HepG2 (cell line): ENCODE measurements at regions not wholly inside any gene's neighbourhood (a gene's known extent, or its start where the extent isn't known, plus 50 kb on each side); places are given as distances from the start of the nearest gene placed in this dataset.

ENCODE experiments used
- ATAC-seq: fragments of 200-7000 bp; cut with Tn5 transposase; 3 replicates; pipeline ENCODE4 v1.9.1; 2020; ENCODE audit warnings: mild to moderate bottlenecking, moderate library complexity
- BruUV-seq: library from RNA; stranded (reverse); fragments of 400-500 nt; replicated peaks from 2 replicates; lab custom pipeline; 2021; lab: Mats Ljungman, UMichigan
- CTCF ChIA-PET: fragments of 300-600 bp; formaldehyde crosslinking; extraction: SDS; loops from one replicate; lab custom pipeline; 2021; ENCODE audit warnings: low total read pairs, inconsistent platforms, low intra/inter-chr PET ratio; lab: Yijun Ruan, JAX
- POLR2A ChIA-PET: fragments of 350-600 bp; sonication (Branson Sonifier 250); formaldehyde crosslinking; loops from one replicate; lab custom pipeline; 2020; ENCODE audit warnings: antibody characterized with exemption, inconsistent platforms; lab: Yijun Ruan, JAX
- DNase-seq: peaks from one replicate; pipeline ENCODE4 v3.0.0-alpha.2; 2015; ENCODE audit warnings: low spot score
- FAIRE-seq: peaks from 3 replicates; lab custom pipeline; 2011; peaks lifted over from hg19 to GRCh38; lab: Jason Lieb, UNC
- H2AFZ ChIP-seq: one replicate; pipeline ENCODE4 v1.6.1; 2011; ENCODE audit warnings: low read length, inconsistent platforms
- H3K27ac ChIP-seq: fragments of 300-600 bp; 3 replicates; pipeline ENCODE4 v1.8.0; 2011; ENCODE audit warnings: mixed run types, mild to moderate bottlenecking, mixed read lengths, low read length, inconsistent platforms; ENCODE audit not compliant: insufficient read depth; ENCODE audit errors: extremely low read length
- H3K27me3 ChIP-seq, 2 experiments: fragments of 200-600 bp in 1 of 2; 2 replicates in 1 of 2; 3 replicates in 1 of 2; pipeline versions ENCODE4 v1.6.0 to v1.8.0; 2011; ENCODE audit warnings: low read length in 2 of 2, mild to moderate bottlenecking in 2 of 2, moderate library complexity in 2 of 2, inconsistent platforms in 1 of 2; ENCODE audit not compliant: insufficient read depth in 2 of 2, control insufficient read depth in 1 of 2
- H3K36me3 ChIP-seq, 2 experiments: fragments of 200-600 bp in 1 of 2; replicated peaks in 1 of 2; 2 replicates in 1 of 2; 3 replicates in 1 of 2; pipeline versions ENCODE4 v1.5.1 to v1.8.0; 2011; ENCODE audit warnings: low read length in 2 of 2, inconsistent platforms in 1 of 2; ENCODE audit not compliant: insufficient read depth in 2 of 2, control insufficient read depth in 1 of 2
- H3K4me1 ChIP-seq: 2 replicates; pipeline ENCODE4 v1.5.1; 2012; ENCODE audit warnings: low read length, inconsistent platforms; ENCODE audit not compliant: insufficient read depth
- H3K4me2 ChIP-seq: 2 replicates; pipeline ENCODE4 v1.6.0; 2011; ENCODE audit warnings: low read depth, low read length, inconsistent platforms
- H3K4me3 ChIP-seq, 3 experiments: fragments of 200-600 bp in 1 of 3; sonication (generic), shearing (Covaris generic) in 1 of 3; replicated peaks in 1 of 3; 2 replicates each; pipeline ENCODE4 v1.5.1; 2011 to 2016; ENCODE audit warnings: low read length in 3 of 3, inconsistent platforms in 2 of 3, low read depth in 2 of 3, mild to moderate bottlenecking in 2 of 3, control low read depth in 1 of 3, mixed read lengths in 1 of 3; ENCODE audit not compliant: insufficient read depth in 1 of 3
- H3K79me2 ChIP-seq: one replicate; pipeline ENCODE4 v1.6.1; 2011; ENCODE audit warnings: low read length, inconsistent platforms; ENCODE audit not compliant: insufficient read depth
- H3K9ac ChIP-seq: 2 replicates; pipeline ENCODE4 v1.6.0; 2011; ENCODE audit warnings: mild to moderate bottlenecking, low read depth, low read length, inconsistent platforms; ENCODE audit not compliant: insufficient read depth
- H3K9me3 ChIP-seq: 2 replicates; pipeline ENCODE4 v1.5.1; 2012; ENCODE audit warnings: mild to moderate bottlenecking, low read length
- H4K20me1 ChIP-seq: 2 replicates; pipeline ENCODE4 v1.6.0; 2011; ENCODE audit warnings: inconsistent platforms, mild to moderate bottlenecking, low read length, moderate library complexity; ENCODE audit not compliant: insufficient read depth
- LBX2 ChIP-seq: sonication (generic); formaldehyde crosslinking; IDR thresholded peaks from 2 replicates; pipeline ENCODE4 v1.5.0; 2020; ENCODE audit warnings: missing genetic modification reagents, mild to moderate bottlenecking, borderline replicate concordance
- MTF1 ChIP-seq: sonication (generic); formaldehyde crosslinking; IDR thresholded peaks from 2 replicates; pipeline ENCODE4 v1.5.0; 2020; ENCODE audit warnings: missing genetic modification reagents
- SIX1 ChIP-seq: sonication (generic); formaldehyde crosslinking; IDR thresholded peaks from 2 replicates; pipeline ENCODE4 v1.4.0; 2020; ENCODE audit warnings: missing genetic modification reagents, borderline replicate concordance
- ZFP37 ChIP-seq: sonication (generic); formaldehyde crosslinking; IDR thresholded peaks from 2 replicates; pipeline ENCODE4 v1.4.0; 2020; ENCODE audit warnings: missing genetic modification reagents, borderline replicate concordance
- ZNF687 ChIP-seq: sonication (generic); formaldehyde crosslinking; IDR thresholded peaks from 2 replicates; pipeline ENCODE4 v1.5.1; 2020; ENCODE audit warnings: mild to moderate bottlenecking, missing genetic modification reagents, moderate library complexity
- ZNF792 ChIP-seq: IDR thresholded peaks from 2 replicates; pipeline ENCODE4 v1.6.1; 2016
- WGBS: methylation state at CpG from one replicate; pipeline ENCODE4 v1.1.6; 2017; ENCODE audit warnings: low lambda C conversion rate; 5-methylcytosine and 5-hydroxymethylcytosine counted together
- in situ Hi-C: cut with HindIII; loops from 2 replicates; pipeline ENCODE4 v1.10.0; 2017; ENCODE audit warnings: low pct_unique_long_range_greater_than_20kb; ENCODE audit not compliant: extremely low pct_ligation_motif_present
- intact Hi-C: fragments of 100-400 bp; cut with micrococcal nuclease; formaldehyde crosslinking; loops from one replicate; pipeline ENCODE4 v1.10.0; 2022; ENCODE audit not compliant: unreplicated experiment

GRCh38 chr4:164508771-164509170, 245.2 kb upstream of the SMIM31 start:
- TF ChIP-seq ZFP37 (CRISPR knock-in tag) = no peak
- no peak for TF ChIP-seq SIX1 (CRISPR knock-in tag)
- no peak for TF ChIP-seq MTF1 (CRISPR knock-in tag)
- TF ChIP-seq ZNF792 (CRISPR knock-in tag) = no peak
- TF ChIP-seq LBX2 (CRISPR knock-in tag) = no peak
- no peak for TF ChIP-seq ZNF687 (CRISPR knock-in tag)
- H3K36me3 ChIP-seq = no peaks in the 10 kb centered on the region
- no peak overlapping the region for H2AFZ ChIP-seq
- H3K79me2 ChIP-seq = no peaks in the 10 kb centered on the region
- H3K27me3 ChIP-seq = no peaks in the 10 kb centered on the region
- ChIA-PET CTCF (no interaction called here), POLR2A (no interaction called here)
- H3K4me1 ChIP-seq = no peaks in the 10 kb centered on the region
- FAIRE-seq = no peak
- H3K9ac ChIP-seq = no peak overlapping the region
- no peak for ATAC-seq
- no TSS peak for BruUV-seq
- H4K20me1 ChIP-seq = no peaks in the 10 kb centered on the region
- DNase-seq = no peak
- in situ Hi-C loops (no loop called here), intact Hi-C loops (no loop called here)
- no peak overlapping the region for H3K4me3 ChIP-seq
- H3K27ac ChIP-seq = no peak overlapping the region
- H3K9me3 ChIP-seq = no peaks in the 10 kb centered on the region
- H3K4me2 ChIP-seq = no peak overlapping the region
- whole genome bisulfite sequencing = 0% methylated on average over 1 of the region's 1 CpG
